Cardiac fibroblast (primary cell): ENCODE measurements at regions not wholly inside any gene's neighbourhood (a gene's known extent, or its start where the extent isn't known, plus 50 kb on each side); places are given as distances from the start of the nearest gene placed in this dataset.

Source experiments
- DNase-seq, 2 donors: peaks; one replicate each; pipeline versions ENCODE4 v3.0.0 to v3.0.0-alpha.2; 2010; ENCODE audit warnings: low read depth in 2 of 2
- H3K4me3 ChIP-seq, 2 donors: replicated peaks in 1 of 2; 1 replicate in 1 of 2; 2 replicates in 1 of 2; pipeline ENCODE4 v1.5.1; 2011; ENCODE audit warnings: low read depth in 2 of 2, low read length in 2 of 2, mild to moderate bottlenecking in 2 of 2, moderate library complexity in 1 of 2
- CTCF ChIP-seq: IDR thresholded peaks from one replicate; pipeline ENCODE4 v1.5.1; 2011; ENCODE audit warnings: low read depth, mild to moderate bottlenecking, low read length, inconsistent platforms

GRCh38 chr2:133936601-133937000 lies 317.3 kb upstream of the MGAT5 start:
- no peak for DNase-seq
- H3K4me3 ChIP-seq: no peak overlapping the region
- TF ChIP-seq CTCF: no peak

- DNase-seq: peak in 1 of 2 donors; percentile 3
- TF ChIP-seq CTCF: no peak
- no peak overlapping the region for H3K4me3 ChIP-seq
Measured at GRCh38 chr2:133937669-133938068, 316.2 kb upstream of the MGAT5 start.

GRCh38 chr2:133940134-133940533 lies 313.7 kb upstream of the MGAT5 start:
- TF ChIP-seq CTCF: no peak
- no peak overlapping the region for H3K4me3 ChIP-seq
- no peak for DNase-seq

DNA sequence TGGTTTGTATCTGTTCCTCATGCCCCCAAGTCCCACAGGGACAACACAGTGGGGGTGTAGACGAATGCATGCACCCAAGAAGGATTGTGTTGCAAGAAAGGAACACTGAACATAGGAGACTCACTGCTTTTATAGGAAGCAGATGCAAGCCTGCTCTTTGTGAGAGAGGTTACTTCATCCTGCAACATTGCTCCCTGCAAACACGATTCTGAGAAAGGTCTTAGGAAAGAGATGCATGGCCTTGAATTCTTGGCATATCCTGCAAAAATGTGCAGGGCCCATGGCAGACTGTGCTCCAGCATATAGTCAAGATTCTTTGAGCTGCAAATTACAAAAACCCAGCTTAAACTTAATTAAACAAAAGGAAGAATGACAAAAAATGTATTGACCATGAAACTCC lies 312.2 kb upstream of the MGAT5 start:
- DNase-seq: no peak
- no peak overlapping the region for H3K4me3 ChIP-seq
- no peak for TF ChIP-seq CTCF

DNA sequence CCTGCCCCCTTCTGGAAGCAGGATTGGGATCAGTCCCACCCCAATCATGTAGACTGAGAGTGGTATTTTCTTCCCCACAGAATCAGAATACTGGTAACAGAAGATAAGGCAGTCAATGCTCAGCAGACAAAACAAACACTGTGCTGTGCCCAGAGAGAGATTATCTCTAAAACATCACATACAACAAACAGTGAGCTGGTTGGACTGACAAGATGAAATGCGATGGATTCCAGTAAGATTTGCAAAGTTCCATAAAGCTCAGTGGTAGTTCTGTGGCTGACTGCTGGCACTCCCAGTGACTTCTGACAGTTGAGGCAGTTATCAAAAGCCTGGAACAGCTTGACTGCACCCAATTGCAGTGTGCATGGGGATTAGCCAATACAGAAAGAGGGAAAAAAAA lies 311.5 kb upstream of the MGAT5 start:
- no peak for DNase-seq
- TF ChIP-seq CTCF: no peak
- H3K4me3 ChIP-seq: no peak overlapping the region

GRCh38 chr2:133943108-133943507 lies 310.8 kb upstream of the MGAT5 start:
- DNase-seq: no peak
- no peak for TF ChIP-seq CTCF
- no peak overlapping the region for H3K4me3 ChIP-seq

DNA sequence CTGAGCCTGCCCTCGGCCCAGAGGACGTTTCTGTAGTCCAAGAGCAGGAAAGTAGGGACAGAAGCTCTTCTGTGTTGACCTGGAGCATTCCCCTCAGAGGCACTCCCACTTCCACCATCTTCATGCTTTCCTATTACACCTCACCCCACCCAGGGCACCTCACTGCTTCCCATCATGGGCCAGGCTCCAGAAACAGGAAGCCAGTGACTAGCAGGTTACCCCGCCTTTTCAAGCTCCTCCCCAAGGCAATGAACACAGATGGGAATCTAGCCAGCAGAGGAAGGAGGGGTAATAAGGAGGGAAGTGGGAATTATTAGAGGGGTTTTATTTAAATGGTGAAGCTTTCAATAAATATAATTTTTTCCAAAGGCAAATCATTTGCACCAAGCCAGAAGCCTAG lies 308.8 kb upstream of the MGAT5 start:
- no peak for DNase-seq
- TF ChIP-seq CTCF: no peak
- no peak overlapping the region for H3K4me3 ChIP-seq
